ENCODE measurements at regions not wholly inside any gene's neighbourhood (a gene's known extent, or its start where the extent isn't known, plus 50 kb on each side); places are given as distances from the start of the nearest gene placed in this dataset.

- Mint-ChIP-seq H3K9me3 (ENCODE audit: unreplicated experiment) (no peaks in the 10 kb centered on the region), H3K27ac (ENCODE audit: unreplicated experiment) (peak overlapping the region; percentile 68), H3K27me3 (ENCODE audit: unreplicated experiment) (no peaks in the 10 kb centered on the region), H3K4me3 (ENCODE audit: unreplicated experiment) (no peak overlapping the region), H3K36me3 (ENCODE audit: low read depth, unreplicated experiment) (no peaks in the 10 kb centered on the region), H3K4me1 (ENCODE audit: unreplicated experiment) (peaks cover 37% of the 10 kb centered on the region)
- DNase-seq (ENCODE audit: low spot score): no peak
- TF ChIP-seq, protein P1, sequence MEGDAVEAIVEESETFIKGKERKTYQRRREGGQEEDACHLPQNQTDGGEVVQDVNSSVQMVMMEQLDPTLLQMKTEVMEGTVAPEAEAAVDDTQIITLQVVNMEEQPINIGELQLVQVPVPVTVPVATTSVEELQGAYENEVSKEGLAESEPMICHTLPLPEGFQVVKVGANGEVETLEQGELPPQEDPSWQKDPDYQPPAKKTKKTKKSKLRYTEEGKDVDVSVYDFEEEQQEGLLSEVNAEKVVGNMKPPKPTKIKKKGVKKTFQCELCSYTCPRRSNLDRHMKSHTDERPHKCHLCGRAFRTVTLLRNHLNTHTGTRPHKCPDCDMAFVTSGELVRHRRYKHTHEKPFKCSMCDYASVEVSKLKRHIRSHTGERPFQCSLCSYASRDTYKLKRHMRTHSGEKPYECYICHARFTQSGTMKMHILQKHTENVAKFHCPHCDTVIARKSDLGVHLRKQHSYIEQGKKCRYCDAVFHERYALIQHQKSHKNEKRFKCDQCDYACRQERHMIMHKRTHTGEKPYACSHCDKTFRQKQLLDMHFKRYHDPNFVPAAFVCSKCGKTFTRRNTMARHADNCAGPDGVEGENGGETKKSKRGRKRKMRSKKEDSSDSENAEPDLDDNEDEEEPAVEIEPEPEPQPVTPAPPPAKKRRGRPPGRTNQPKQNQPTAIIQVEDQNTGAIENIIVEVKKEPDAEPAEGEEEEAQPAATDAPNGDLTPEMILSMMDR (IDR thresholded peaks at IDR 0.05; ENCODE audit: unreplicated experiment): no peak
Observed at GRCh38 chr16:55256412-55257016, 67.5 kb upstream of the IRX6 start.

DNA sequence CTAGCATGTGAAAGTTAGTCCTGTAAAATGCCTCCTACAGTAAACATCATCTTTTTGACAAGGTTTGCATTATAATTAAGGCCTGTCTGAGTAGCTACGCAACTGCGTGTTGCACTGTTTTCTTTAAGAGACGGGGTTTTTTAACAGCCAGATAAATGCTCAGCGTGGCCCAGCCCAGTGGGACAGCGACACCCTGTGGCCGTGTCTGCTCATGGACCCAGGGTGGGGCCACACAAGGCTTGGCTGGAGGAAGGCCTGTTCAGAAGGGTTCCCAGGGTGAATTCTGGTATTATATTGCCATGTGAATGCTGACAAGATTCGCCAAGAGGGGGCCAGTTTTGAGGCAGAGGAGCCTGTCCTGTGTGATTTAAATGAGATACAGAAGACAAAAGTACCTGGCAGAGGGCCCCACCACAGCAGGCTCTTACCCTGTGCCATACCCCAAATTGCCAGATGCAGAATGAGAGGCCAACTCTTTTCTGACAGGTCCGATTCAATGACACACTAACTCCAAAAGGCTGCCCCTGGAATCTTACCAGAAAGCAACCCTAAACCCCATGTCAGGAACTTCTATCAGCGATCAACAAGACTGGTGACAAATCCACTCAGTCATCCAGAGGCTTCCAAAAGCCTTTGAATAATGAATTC, 65.9 kb upstream of the IRX6 start:
- Mint-ChIP-seq H3K27me3 (ENCODE audit: unreplicated experiment) (no peaks in the 10 kb centered on the region), H3K36me3 (ENCODE audit: low read depth, unreplicated experiment) (no peaks in the 10 kb centered on the region), H3K27ac (ENCODE audit: unreplicated experiment) (no peak overlapping the region), H3K9me3 (ENCODE audit: unreplicated experiment) (no peaks in the 10 kb centered on the region), H3K4me3 (ENCODE audit: unreplicated experiment) (no peak overlapping the region), H3K4me1 (ENCODE audit: unreplicated experiment) (peaks cover 37% of the 10 kb centered on the region)
- peak; percentile 83 for DNase-seq (ENCODE audit: low spot score)
- TF ChIP-seq, protein P1 (IDR thresholded peaks at IDR 0.05; ENCODE audit: unreplicated experiment): peak; percentile 96

GRCh38 chr16:55261301-55261700, 62.7 kb upstream of the IRX6 start:
- no peak overlapping the region for H3K4me3 Mint-ChIP-seq (ENCODE audit: unreplicated experiment)
- H3K4me1 Mint-ChIP-seq (ENCODE audit: unreplicated experiment): peaks cover 27% of the 10 kb centered on the region
- no peak for DNase-seq (ENCODE audit: low spot score)
- no peak overlapping the region for H3K27ac Mint-ChIP-seq (ENCODE audit: unreplicated experiment)
- TF ChIP-seq, protein P1 (IDR thresholded peaks at IDR 0.05; ENCODE audit: unreplicated experiment): no peak
- no peaks in the 10 kb centered on the region for H3K9me3 Mint-ChIP-seq (ENCODE audit: unreplicated experiment)
- no peaks in the 10 kb centered on the region for H3K27me3 Mint-ChIP-seq (ENCODE audit: unreplicated experiment)
- H3K36me3 Mint-ChIP-seq (ENCODE audit: low read depth, unreplicated experiment): no peaks in the 10 kb centered on the region

GRCh38 chr16:55263271-55264250, 60.4 kb upstream of the IRX6 start:
- peaks cover 9% of the 10 kb centered on the region for H3K4me1 Mint-ChIP-seq (ENCODE audit: unreplicated experiment)

More at GRCh38 chr16:55263271-55264250, 60.4 kb upstream of the IRX6 start:
- peaks cover 1% of the 10 kb centered on the region for H3K27me3 Mint-ChIP-seq (ENCODE audit: unreplicated experiment)
- H3K27ac Mint-ChIP-seq (ENCODE audit: unreplicated experiment): no peak overlapping the region
- no peak overlapping the region for H3K4me3 Mint-ChIP-seq (ENCODE audit: unreplicated experiment)
- no peaks in the 10 kb centered on the region for H3K9me3 Mint-ChIP-seq (ENCODE audit: unreplicated experiment)
- no peak for DNase-seq (ENCODE audit: low spot score)
- H3K36me3 Mint-ChIP-seq (ENCODE audit: low read depth, unreplicated experiment): no peaks in the 10 kb centered on the region
- TF ChIP-seq, protein P1 (IDR thresholded peaks at IDR 0.05; ENCODE audit: unreplicated experiment): no peak
